ENCODE measurements at regions not wholly inside any gene's neighbourhood (a gene's known extent, or its start where the extent isn't known, plus 50 kb on each side); places are given as distances from the start of the nearest gene placed in this dataset.

GRCh38 chr14:45679853-45680252 lies 426.9 kb upstream of the MIS18BP1 start:
- Histone ChIP-seq H3K4me3 (ENCODE audit: extremely low read depth in 1 of 4, insufficient read depth in 2 of 4, low read depth in 3 of 4, low read length in 4 of 4) (no peak overlapping the region), H2BK20ac (ENCODE audit: low read length) (no peak overlapping the region), H3K36me3 (ENCODE audit: control insufficient read depth in 2 of 4, insufficient read depth in 4 of 4, low read length in 3 of 4) (no peaks in the 10 kb centered on the region), H3K27ac (ENCODE audit: low read depth, low read length) (no peak overlapping the region), H3K56ac (replicated peaks; ENCODE audit: insufficient read length, low read depth, low read length) (no peak overlapping the region), H2BK120ac (replicated peaks; ENCODE audit: low read depth, low read length) (no peak overlapping the region), H4K20me1 (replicated peaks in 1 of 2; ENCODE audit: control insufficient read depth in 1 of 2, insufficient read depth in 2 of 2, low read length in 2 of 2) (no peaks in the 10 kb centered on the region), H3K18ac (ENCODE audit: extremely low read depth, low read length) (no peak overlapping the region), H3K4ac (replicated peaks; ENCODE audit: insufficient read length, low read depth, low read length) (no peak overlapping the region), H3K79me1 (ENCODE audit: low read depth, low read length) (no peaks in the 10 kb centered on the region), H3K9me3 (ENCODE audit: insufficient read depth in 2 of 2, low read depth in 1 of 2, low read length in 1 of 2) (no peaks in the 10 kb centered on the region), H3K9ac (replicated peaks in 1 of 4; ENCODE audit: extremely low read depth in 1 of 4, low read depth in 3 of 4, low read length in 3 of 4) (no peak overlapping the region), H4K91ac (replicated peaks; ENCODE audit: insufficient read length, low read length) (no peak overlapping the region), H2BK12ac (ENCODE audit: low read depth, low read length) (no peak overlapping the region), H4K8ac (ENCODE audit: extremely low read depth, insufficient read depth, low read length) (no peak overlapping the region), H3K79me2 (ENCODE audit: control insufficient read depth in 1 of 2, insufficient read depth in 2 of 2, low read length in 2 of 2) (no peaks in the 10 kb centered on the region), H2BK15ac (ENCODE audit: low read length) (no peak overlapping the region), H3K23ac (ENCODE audit: insufficient read length) (no peak overlapping the region), H2BK5ac (ENCODE audit: low read depth, low read length) (no peak overlapping the region), H3K27me3 (replicated peaks in 1 of 4; ENCODE audit: control insufficient read depth in 3 of 4, extremely low read depth in 1 of 4, insufficient read depth in 3 of 4, low read length in 3 of 4) (no peaks in the 10 kb centered on the region), H2AK5ac (ENCODE audit: low read depth, low read length) (no peak overlapping the region), H4K5ac (ENCODE audit: insufficient read length, low read depth, low read length) (no peak overlapping the region), H3K23me2 (ENCODE audit: low read depth, low read length) (no peaks in the 10 kb centered on the region), H3K4me1 (replicated peaks in 1 of 4; ENCODE audit: control insufficient read depth in 3 of 4, insufficient read depth in 4 of 4, low read length in 3 of 4) (no peaks in the 10 kb centered on the region), H3K14ac (ENCODE audit: insufficient read length) (no peak overlapping the region), H2AFZ (ENCODE audit: low read length) (no peak overlapping the region), H3K4me2 (ENCODE audit: insufficient read depth in 1 of 2, low read depth in 2 of 2, low read length in 2 of 2) (no peak overlapping the region)
- CTCF ChIA-PET (ENCODE audit: partially characterized antibody), result interaction anchor here (0.6 kb wide), 1 partner anchor 34 kb away, joined by 3 read pairs; no protein-coding TSS in a partner anchor
- no peak for TF ChIP-seq SUZ12 (IDR thresholded peaks at IDR 0.05; ENCODE audit: low read length)
- 90% methylated on average over 1 of the region's 1 CpG; no CpG with 5 or more reads in 1 of the 2 experiments for WGBS, 2 experiments (ENCODE audit: extremely low coverage in 1 of 2, insufficient coverage in 1 of 2, insufficient read length in 1 of 2, insufficient replicate concordance in 2 of 2, low coverage in 1 of 2, low lambda C conversion rate in 2 of 2, missing lambda C conversion rate in 1 of 2)
- POLR2A ChIA-PET (ENCODE audit: partially characterized antibody), result no interaction called here
- FAIRE-seq, result no peak
- no peak for DNase-seq (ENCODE audit: low read depth in 1 of 2, low spot score in 2 of 2)

Measured in H1 (cell line).